Fibroblast of lung (primary cell): ENCODE measurements at regions not wholly inside any gene's neighbourhood (a gene's known extent, or its start where the extent isn't known, plus 50 kb on each side); places are given as distances from the start of the nearest gene placed in this dataset.

Source experiments
- DNase-seq, 2 donors: peaks; one replicate each; pipeline versions ENCODE4 v3.0.0 to v3.0.0-alpha.2; 2010; ENCODE audit warnings: low read depth in 2 of 2
- H2AFZ ChIP-seq: 2 replicates; pipeline ENCODE4 v1.5.1; 2012; ENCODE audit warnings: low read length, control low read depth, inconsistent platforms
- H3K27ac ChIP-seq: 2 replicates; pipeline ENCODE4 v1.5.1; 2011; ENCODE audit warnings: low read length, control low read depth; ENCODE audit not compliant: insufficient read depth
- H3K27me3 ChIP-seq: 2 replicates; pipeline ENCODE4 v1.5.1; 2011; ENCODE audit warnings: mild to moderate bottlenecking, low read length; ENCODE audit not compliant: control insufficient read depth, insufficient read depth
- H3K36me3 ChIP-seq: 2 replicates; pipeline ENCODE4 v1.5.1; 2011; ENCODE audit warnings: low read length; ENCODE audit not compliant: control insufficient read depth, insufficient read depth
- H3K4me1 ChIP-seq: 2 replicates; pipeline ENCODE4 v1.5.1; 2011; ENCODE audit warnings: low read length; ENCODE audit not compliant: control insufficient read depth, insufficient read depth; ENCODE audit errors: extremely low read depth
- H3K4me2 ChIP-seq: 2 replicates; pipeline ENCODE4 v1.5.1; 2011; ENCODE audit warnings: low read length, control low read depth; ENCODE audit not compliant: insufficient read depth; ENCODE audit errors: extremely low read depth
- H3K4me3 ChIP-seq, 4 experiments: fragments of 200-600 bp in 1 of 4; sonication (generic) in 1 of 4; replicated peaks in 1 of 4; 2 replicates each; pipeline ENCODE4 v1.5.1; 2011 to 2016; ENCODE audit warnings: low read length in 4 of 4, low read depth in 3 of 4, mild to moderate bottlenecking in 3 of 4, control low read depth in 2 of 4, inconsistent platforms in 1 of 4, mixed read lengths in 1 of 4; ENCODE audit not compliant: insufficient read depth in 1 of 4; ENCODE audit errors: control extremely low read depth in 1 of 4
- H3K79me2 ChIP-seq: 2 replicates; pipeline ENCODE4 v1.5.1; 2012; ENCODE audit warnings: mild to moderate bottlenecking, low read length, inconsistent platforms; ENCODE audit not compliant: control insufficient read depth, insufficient read depth
- H3K9ac ChIP-seq: 2 replicates; pipeline ENCODE4 v1.5.1; 2011; ENCODE audit warnings: mild to moderate bottlenecking, low read length, control low read depth; ENCODE audit not compliant: insufficient read depth
- H3K9me3 ChIP-seq: 2 replicates; pipeline ENCODE4 v1.5.1; 2012; ENCODE audit warnings: low read depth, low read length; ENCODE audit not compliant: control insufficient read depth, insufficient read depth
- H4K20me1 ChIP-seq: 2 replicates; pipeline ENCODE4 v1.5.1; 2011; ENCODE audit warnings: low read length; ENCODE audit not compliant: control insufficient read depth, insufficient read depth; ENCODE audit errors: extremely low read depth
- EZH2 ChIP-seq: IDR thresholded peaks from 2 replicates; pipeline ENCODE4 v1.5.1; 2012; ENCODE audit warnings: low read length, control low read depth, mild to moderate bottlenecking; ENCODE audit errors: missing control alignments
- TF ChIP-seq, protein P1 (sequence below), 2 donors: IDR thresholded peaks in 1 of 2; conservative IDR thresholded peaks in 1 of 2; 1 replicate in 1 of 2; 2 replicates in 1 of 2; pipeline ENCODE4 v1.5.1; 2011 to 2012; ENCODE audit warnings: low read length in 2 of 2, control low read depth in 1 of 2, inconsistent platforms in 1 of 2, low read depth in 1 of 2, mild to moderate bottlenecking in 1 of 2

DNA sequence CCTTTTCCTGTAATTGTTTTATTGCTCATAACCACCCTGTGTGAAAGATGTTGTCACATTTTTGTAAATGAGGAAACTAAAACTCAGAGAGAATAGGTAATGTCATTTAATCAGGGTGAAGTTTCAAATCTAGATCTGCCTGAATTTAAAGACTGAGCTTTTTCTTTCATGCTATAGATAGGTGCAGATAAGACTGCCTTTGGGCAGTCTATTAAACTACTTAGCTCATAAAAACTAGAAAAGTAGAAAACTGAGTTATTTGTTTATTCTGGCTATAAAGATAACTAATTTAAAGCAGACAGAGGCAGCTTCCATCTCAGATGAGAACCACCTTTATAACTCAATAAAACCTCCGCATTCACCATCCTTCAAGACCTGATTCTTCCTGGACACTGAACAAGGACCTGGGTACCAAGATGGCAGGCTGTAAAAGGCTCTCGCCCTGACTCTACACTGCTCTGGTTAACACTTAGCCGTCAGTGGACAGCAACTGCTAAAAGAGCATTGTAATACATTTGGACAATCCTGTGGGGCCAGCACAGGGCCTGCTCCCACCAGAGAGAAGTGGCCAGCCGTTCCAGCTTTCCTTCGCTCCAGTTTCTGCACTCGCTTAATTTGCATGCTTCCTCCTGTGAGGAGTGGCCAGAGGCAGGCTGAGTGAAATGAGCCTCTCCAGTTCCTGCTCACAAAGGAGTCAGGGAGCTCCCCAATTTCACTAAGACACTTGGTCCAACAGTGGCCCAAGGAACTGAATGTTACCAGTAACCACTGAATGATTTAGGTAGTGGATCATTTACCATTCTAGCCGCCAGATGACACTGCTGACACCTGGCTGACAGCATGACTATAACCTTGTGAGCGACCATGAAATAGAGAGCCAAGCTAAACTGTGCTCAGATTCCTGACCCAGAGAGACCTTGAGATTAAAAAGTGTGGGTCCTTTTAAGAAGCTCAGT, 566.4 kb downstream of the EFNA5 start:
- TF ChIP-seq, protein P1, sequence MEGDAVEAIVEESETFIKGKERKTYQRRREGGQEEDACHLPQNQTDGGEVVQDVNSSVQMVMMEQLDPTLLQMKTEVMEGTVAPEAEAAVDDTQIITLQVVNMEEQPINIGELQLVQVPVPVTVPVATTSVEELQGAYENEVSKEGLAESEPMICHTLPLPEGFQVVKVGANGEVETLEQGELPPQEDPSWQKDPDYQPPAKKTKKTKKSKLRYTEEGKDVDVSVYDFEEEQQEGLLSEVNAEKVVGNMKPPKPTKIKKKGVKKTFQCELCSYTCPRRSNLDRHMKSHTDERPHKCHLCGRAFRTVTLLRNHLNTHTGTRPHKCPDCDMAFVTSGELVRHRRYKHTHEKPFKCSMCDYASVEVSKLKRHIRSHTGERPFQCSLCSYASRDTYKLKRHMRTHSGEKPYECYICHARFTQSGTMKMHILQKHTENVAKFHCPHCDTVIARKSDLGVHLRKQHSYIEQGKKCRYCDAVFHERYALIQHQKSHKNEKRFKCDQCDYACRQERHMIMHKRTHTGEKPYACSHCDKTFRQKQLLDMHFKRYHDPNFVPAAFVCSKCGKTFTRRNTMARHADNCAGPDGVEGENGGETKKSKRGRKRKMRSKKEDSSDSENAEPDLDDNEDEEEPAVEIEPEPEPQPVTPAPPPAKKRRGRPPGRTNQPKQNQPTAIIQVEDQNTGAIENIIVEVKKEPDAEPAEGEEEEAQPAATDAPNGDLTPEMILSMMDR (conservative IDR thresholded peaks at IDR 0.05 in 1 of 2, IDR thresholded peaks at IDR 0.05 in 1 of 2; ENCODE audit: low read depth in 1 of 2, low read length in 2 of 2): no peak
- TF ChIP-seq EZH2: no peak
- Histone ChIP-seq H3K27ac (no peak overlapping the region), H3K27me3 (no peaks in the 10 kb centered on the region), H3K4me3 (no peak overlapping the region), H3K36me3 (no peaks in the 10 kb centered on the region), H3K9ac (no peak overlapping the region), H4K20me1 (no peaks in the 10 kb centered on the region), H3K4me1 (no peaks in the 10 kb centered on the region), H3K9me3 (no peaks in the 10 kb centered on the region), H2AFZ (no peak overlapping the region), H3K79me2 (no peaks in the 10 kb centered on the region), H3K4me2 (no peak overlapping the region)
- DNase-seq: no peak

DNA sequence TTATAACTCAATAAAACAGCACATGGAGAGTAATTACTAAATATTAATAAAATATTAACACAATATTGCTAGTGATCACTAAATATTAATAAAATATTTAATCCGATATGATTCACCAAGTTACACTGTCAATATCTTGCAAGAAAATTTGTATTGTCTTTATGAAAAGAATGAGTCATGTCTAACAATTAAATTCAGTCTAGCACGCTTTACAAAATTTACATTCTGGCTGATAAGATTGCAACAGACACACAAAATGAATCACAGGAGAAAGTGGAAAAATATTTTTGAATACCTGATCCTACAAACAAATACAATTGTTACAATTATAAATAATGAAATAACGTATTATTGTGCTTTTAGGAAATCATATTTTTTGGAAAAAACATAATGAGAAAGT, 567.2 kb downstream of the EFNA5 start:
- no peak for DNase-seq
- Histone ChIP-seq H3K4me3 (no peak overlapping the region), H3K4me2 (no peak overlapping the region), H3K36me3 (no peaks in the 10 kb centered on the region), H3K9ac (no peak overlapping the region), H3K9me3 (no peaks in the 10 kb centered on the region), H3K27ac (no peak overlapping the region), H4K20me1 (no peaks in the 10 kb centered on the region), H3K4me1 (no peaks in the 10 kb centered on the region), H2AFZ (no peak overlapping the region), H3K79me2 (no peaks in the 10 kb centered on the region), H3K27me3 (no peaks in the 10 kb centered on the region)
- no peak for TF ChIP-seq EZH2
- TF ChIP-seq, protein P1 (conservative IDR thresholded peaks at IDR 0.05 in 1 of 2, IDR thresholded peaks at IDR 0.05 in 1 of 2; ENCODE audit: low read depth in 1 of 2, low read length in 2 of 2): no peak

DNA sequence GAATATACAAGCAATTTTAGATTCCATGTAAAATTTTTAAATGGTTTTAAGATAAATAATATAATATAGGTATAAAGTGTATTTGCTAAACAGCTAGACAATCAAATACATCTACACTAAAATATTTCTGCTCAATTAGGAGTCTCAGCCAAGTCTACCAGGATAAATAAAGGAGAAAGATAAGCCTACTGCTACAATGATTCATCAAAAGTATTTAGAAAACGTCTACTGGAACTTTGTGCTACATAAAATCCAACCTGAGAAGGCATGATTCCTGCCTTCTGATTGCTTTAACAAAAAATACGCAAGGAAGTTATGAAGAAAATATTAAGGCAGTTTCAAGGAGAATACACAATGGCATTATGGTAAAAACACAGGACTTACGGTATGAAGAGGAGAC, 570.6 kb downstream of the EFNA5 start:
- Histone ChIP-seq H3K9ac (no peak overlapping the region), H3K27me3 (no peaks in the 10 kb centered on the region), H3K4me1 (no peaks in the 10 kb centered on the region), H3K4me2 (no peak overlapping the region), H3K79me2 (no peaks in the 10 kb centered on the region), H3K36me3 (no peaks in the 10 kb centered on the region), H3K9me3 (no peaks in the 10 kb centered on the region), H3K4me3 (no peak overlapping the region), H2AFZ (no peak overlapping the region), H3K27ac (no peak overlapping the region), H4K20me1 (no peaks in the 10 kb centered on the region)
- peak in 1 of 2 donors; percentile 41 for DNase-seq
- TF ChIP-seq, protein P1 (conservative IDR thresholded peaks at IDR 0.05 in 1 of 2, IDR thresholded peaks at IDR 0.05 in 1 of 2; ENCODE audit: low read depth in 1 of 2, low read length in 2 of 2): no peak
- TF ChIP-seq EZH2: no peak
